ENCODE measurements at regions not wholly inside any gene's neighbourhood (a gene's known extent, or its start where the extent isn't known, plus 50 kb on each side); places are given as distances from the start of the nearest gene placed in this dataset.

DNA sequence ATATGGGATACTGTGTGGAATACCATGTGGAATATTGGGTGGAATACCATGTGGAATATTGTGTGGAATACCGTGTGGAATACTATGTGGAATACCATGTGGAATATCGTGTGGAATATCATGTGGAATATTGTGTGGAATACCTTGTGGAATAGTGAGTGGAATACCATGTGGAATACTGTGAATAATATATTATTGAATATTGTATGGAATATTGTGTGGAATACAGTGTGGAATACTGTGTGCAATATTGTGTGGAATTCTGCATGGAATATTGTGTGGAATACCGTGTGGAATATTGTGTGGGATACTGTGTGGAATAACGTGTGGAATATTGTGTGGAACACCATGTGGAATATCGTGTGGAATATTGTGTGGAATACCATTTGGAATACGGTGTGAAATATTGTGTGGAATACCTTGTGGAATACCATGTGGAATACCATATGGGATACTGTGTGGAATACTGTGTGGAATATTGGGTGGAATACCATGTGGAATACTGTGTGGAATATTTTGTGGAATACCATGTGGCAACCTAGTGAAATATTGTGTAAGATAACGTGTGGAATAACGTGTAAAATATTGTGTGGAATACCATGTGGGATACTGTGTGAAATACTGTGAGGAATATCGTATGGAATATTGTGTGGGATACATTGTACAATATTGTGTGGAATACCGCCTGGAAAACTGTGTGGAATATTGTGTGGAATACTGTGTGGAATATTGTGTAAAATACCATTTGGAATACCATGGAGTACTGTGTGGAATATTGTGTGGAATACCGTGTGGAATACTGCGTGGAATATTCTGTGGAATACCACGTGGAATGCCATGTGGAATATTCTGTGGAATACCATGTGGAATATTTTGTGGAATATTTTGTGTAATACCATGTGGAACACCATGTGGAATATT is 133.9 kb upstream of the CHST15 start:
- in situ Hi-C loops (cut with MboI), result loop anchor here (10.0 kb wide), 1 partner anchor 383 kb away; no protein-coding TSS in a partner anchor
- DNase-seq (ENCODE audit: low read depth, low spot score) (no peak), ATAC-seq (no peak), FAIRE-seq (no peak)
- Histone ChIP-seq H4K20me1 (ENCODE audit: control insufficient read depth, insufficient read depth) (no peaks in the 10 kb centered on the region), H3K4me2 (ENCODE audit: control insufficient read depth, insufficient read depth) (no peak overlapping the region), H3K4me1 (ENCODE audit: control insufficient read depth, insufficient read depth, low read length) (peaks cover 9% of the 10 kb centered on the region), H3K36me3 (ENCODE audit: control insufficient read depth in 2 of 2, insufficient read depth in 2 of 2, low read length in 1 of 2) (no peaks in the 10 kb centered on the region), H3K27me3 (replicated peaks in 1 of 2; ENCODE audit: control insufficient read depth in 2 of 2, insufficient read depth in 2 of 2, low read length in 1 of 2) (no peaks in the 10 kb centered on the region), H3K4me3 (no peak overlapping the region), H3K9me3 (replicated peaks; ENCODE audit: control insufficient read depth, insufficient read depth, low read length) (no peaks in the 10 kb centered on the region), H2AFZ (ENCODE audit: control insufficient read depth, low read depth, low read length) (no peak overlapping the region), H3K27ac (ENCODE audit: control insufficient read depth, insufficient read depth) (no peak overlapping the region), H3K79me2 (ENCODE audit: control insufficient read depth, insufficient read depth, low read length) (no peaks in the 10 kb centered on the region), H3K9ac (ENCODE audit: control insufficient read depth, insufficient read depth, low read length) (no peak overlapping the region)
- WGBS (ENCODE audit: insufficient coverage, insufficient replicate concordance, low lambda C conversion rate, missing lambda C conversion rate), result 58% methylated on average over 13 of the region's 13 CpGs
- POLR2A ChIA-PET, result no interaction called here
- CTCF ChIA-PET, result no interaction called here
- intact Hi-C loops (cut with micrococcal nuclease; ENCODE audit: unreplicated experiment), result loop anchor here (10.0 kb wide), 1 partner anchor 233 kb away; no protein-coding TSS in a partner anchor
- SMC1A ChIA-PET (ENCODE audit: uncharacterized antibody, unreplicated experiment), result no interaction called here
- no TSS peak for BruUV-seq (replicated peaks)
- RAD21 ChIA-PET (ENCODE audit: unreplicated experiment), result no interaction called here
- TF ChIP-seq CREM (IDR thresholded peaks at IDR 0.05; ENCODE audit: low read depth) (no peak), NFIC (IDR thresholded peaks at IDR 0.05; ENCODE audit: low read depth, low read length) (0 out of 2 replicates have a peak, but pooled peaks have one; percentile 16), RELB (IDR thresholded peaks at IDR 0.05; ENCODE audit: low read depth) (peak; percentile 99), SKIL (IDR thresholded peaks at IDR 0.05; ENCODE audit: low read depth, poor library complexity, severe bottlenecking) (no peak), BACH1 (IDR thresholded peaks at IDR 0.05; ENCODE audit: borderline replicate concordance) (no peak), KLF5 (IDR thresholded peaks at IDR 0.05; ENCODE audit: partially characterized antibody) (no peak), GATAD2B (conservative IDR thresholded peaks at IDR 0.05; ENCODE audit: low read depth) (peak; percentile 67), CHD4 (IDR thresholded peaks at IDR 0.05) (peak; percentile 87; the same call in 1 of the 2 replicates), IKZF1 (conservative IDR thresholded peaks at IDR 0.05) (peak; percentile 98), ZNF217 (IDR thresholded peaks at IDR 0.05) (peak; percentile 16; the same call in 1 of the 2 replicates), TAF1 (IDR thresholded peaks at IDR 0.05; ENCODE audit: borderline replicate concordance, low read depth, low read length) (no peak), DPF2 (IDR thresholded peaks at IDR 0.05) (no peak), ETV6 (conservative IDR thresholded peaks at IDR 0.05 in 1 of 2, IDR thresholded peaks at IDR 0.05 in 1 of 2; ENCODE audit: borderline replicate concordance in 1 of 2, low read depth in 1 of 2) (no peak), NFYB (IDR thresholded peaks at IDR 0.05; ENCODE audit: insufficient read depth, low read depth, low read length) (no peak), YBX1 (IDR thresholded peaks at IDR 0.05) (no peak)
- TF ChIP-seq, protein P1, sequence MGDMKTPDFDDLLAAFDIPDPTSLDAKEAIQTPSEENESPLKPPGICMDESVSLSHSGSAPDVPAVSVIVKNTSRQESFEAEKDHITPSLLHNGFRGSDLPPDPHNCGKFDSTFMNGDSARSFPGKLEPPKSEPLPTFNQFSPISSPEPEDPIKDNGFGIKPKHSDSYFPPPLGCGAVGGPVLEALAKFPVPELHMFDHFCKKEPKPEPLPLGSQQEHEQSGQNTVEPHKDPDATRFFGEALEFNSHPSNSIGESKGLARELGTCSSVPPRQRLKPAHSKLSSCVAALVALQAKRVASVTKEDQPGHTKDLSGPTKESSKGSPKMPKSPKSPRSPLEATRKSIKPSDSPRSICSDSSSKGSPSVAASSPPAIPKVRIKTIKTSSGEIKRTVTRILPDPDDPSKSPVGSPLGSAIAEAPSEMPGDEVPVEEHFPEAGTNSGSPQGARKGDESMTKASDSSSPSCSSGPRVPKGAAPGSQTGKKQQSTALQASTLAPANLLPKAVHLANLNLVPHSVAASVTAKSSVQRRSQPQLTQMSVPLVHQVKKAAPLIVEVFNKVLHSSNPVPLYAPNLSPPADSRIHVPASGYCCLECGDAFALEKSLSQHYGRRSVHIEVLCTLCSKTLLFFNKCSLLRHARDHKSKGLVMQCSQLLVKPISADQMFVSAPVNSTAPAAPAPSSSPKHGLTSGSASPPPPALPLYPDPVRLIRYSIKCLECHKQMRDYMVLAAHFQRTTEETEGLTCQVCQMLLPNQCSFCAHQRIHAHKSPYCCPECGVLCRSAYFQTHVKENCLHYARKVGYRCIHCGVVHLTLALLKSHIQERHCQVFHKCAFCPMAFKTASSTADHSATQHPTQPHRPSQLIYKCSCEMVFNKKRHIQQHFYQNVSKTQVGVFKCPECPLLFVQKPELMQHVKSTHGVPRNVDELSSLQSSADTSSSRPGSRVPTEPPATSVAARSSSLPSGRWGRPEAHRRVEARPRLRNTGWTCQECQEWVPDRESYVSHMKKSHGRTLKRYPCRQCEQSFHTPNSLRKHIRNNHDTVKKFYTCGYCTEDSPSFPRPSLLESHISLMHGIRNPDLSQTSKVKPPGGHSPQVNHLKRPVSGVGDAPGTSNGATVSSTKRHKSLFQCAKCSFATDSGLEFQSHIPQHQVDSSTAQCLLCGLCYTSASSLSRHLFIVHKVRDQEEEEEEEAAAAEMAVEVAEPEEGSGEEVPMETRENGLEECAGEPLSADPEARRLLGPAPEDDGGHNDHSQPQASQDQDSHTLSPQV (IDR thresholded peaks at IDR 0.05), result no peak

Measured in GM12878 (cell line).